ENCODE measurements at regions not wholly inside any gene's neighbourhood (a gene's known extent, or its start where the extent isn't known, plus 50 kb on each side); places are given as distances from the start of the nearest gene placed in this dataset.

DNA sequence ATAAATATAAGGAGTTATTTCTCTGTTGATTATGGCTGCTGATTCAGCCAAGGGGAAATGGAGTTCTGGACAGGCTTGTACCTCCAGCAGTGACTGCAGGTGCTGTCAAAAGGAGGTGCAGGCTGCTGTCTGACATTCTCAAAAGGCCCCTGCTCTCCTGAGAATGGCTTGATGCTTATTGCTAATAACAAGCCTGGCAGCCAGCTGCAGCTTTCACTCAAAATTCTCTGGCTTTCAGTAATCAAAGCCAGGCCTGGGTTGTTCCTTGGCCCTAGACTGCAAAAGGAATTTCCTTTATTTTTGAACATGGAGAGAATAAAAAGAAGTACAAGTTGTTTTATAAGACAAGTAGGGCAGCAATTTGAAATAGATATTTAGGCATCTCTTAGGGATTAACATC lies 575.9 kb downstream of the MID1IP1 start:
- Histone ChIP-seq H3K9me3 (ENCODE audit: control insufficient read depth, insufficient read depth, low read length) (no peaks in the 10 kb centered on the region), H3K4me1 (ENCODE audit: control insufficient read depth, insufficient read depth, low read length) (no peaks in the 10 kb centered on the region), H3K9ac (ENCODE audit: low read depth, low read length) (no peak overlapping the region), H3K27me3 (ENCODE audit: control insufficient read depth, insufficient read depth, low read length) (no peaks in the 10 kb centered on the region), H3K36me3 (ENCODE audit: control insufficient read depth, insufficient read depth, low read length) (no peaks in the 10 kb centered on the region), H3K4me3 (ENCODE audit: low read depth, low read length) (no peak overlapping the region)

DNA sequence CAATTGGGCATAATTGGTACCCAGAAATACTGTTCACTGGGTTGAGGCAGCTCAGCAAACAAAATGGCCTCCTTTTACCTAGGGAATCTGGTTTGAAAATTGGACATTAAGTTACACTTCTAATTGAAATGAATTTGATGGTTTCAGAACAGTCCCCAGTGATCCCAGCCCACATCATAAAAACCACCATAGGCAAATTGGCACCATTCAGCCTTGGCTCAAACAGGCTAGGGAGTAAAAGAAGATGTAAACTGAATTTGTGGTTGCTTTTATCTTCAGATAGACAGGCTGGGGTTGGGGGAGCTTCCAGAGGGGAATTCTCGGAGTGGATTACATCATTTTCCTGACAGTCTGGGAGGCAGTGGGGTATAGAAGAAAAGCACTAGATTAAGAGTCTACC lies 576.5 kb downstream of the MID1IP1 start:
- Histone ChIP-seq H3K4me1 (ENCODE audit: control insufficient read depth, insufficient read depth, low read length) (no peaks in the 10 kb centered on the region), H3K9ac (ENCODE audit: low read depth, low read length) (no peak overlapping the region), H3K27me3 (ENCODE audit: control insufficient read depth, insufficient read depth, low read length) (no peaks in the 10 kb centered on the region), H3K9me3 (ENCODE audit: control insufficient read depth, insufficient read depth, low read length) (no peaks in the 10 kb centered on the region), H3K36me3 (ENCODE audit: control insufficient read depth, insufficient read depth, low read length) (no peaks in the 10 kb centered on the region), H3K4me3 (ENCODE audit: low read depth, low read length) (no peak overlapping the region)

DNA sequence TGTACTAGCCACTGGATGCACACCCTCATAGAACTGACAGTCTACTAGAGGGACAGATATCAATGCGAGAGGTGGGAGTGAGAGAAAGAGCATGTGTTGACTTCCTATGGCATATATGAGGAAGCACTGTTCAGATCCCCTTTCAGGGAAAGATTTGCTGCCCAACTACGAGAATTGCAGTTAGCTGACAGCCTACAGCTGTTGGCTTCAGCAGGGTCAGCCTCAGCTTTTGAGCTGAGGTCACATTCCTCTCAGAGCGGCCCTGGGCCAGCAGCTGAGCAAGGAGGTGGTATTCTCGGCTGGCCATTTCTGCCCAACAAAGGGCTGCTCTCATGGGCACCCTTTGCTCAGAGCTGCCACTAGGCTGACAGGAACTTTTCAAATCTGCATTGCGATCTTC lies 580.2 kb downstream of the MID1IP1 start:
- H3K36me3 ChIP-seq (ENCODE audit: control insufficient read depth, insufficient read depth, low read length) = no peaks in the 10 kb centered on the region
- no peaks in the 10 kb centered on the region for H3K9me3 ChIP-seq (ENCODE audit: control insufficient read depth, insufficient read depth, low read length)
- H3K4me1 ChIP-seq (ENCODE audit: control insufficient read depth, insufficient read depth, low read length) = no peaks in the 10 kb centered on the region
- H3K4me3 ChIP-seq (ENCODE audit: low read depth, low read length) = no peak overlapping the region
- no peak overlapping the region for H3K9ac ChIP-seq (ENCODE audit: low read depth, low read length)
- peaks cover 2% of the 10 kb centered on the region for H3K27me3 ChIP-seq (ENCODE audit: control insufficient read depth, insufficient read depth, low read length)

DNA sequence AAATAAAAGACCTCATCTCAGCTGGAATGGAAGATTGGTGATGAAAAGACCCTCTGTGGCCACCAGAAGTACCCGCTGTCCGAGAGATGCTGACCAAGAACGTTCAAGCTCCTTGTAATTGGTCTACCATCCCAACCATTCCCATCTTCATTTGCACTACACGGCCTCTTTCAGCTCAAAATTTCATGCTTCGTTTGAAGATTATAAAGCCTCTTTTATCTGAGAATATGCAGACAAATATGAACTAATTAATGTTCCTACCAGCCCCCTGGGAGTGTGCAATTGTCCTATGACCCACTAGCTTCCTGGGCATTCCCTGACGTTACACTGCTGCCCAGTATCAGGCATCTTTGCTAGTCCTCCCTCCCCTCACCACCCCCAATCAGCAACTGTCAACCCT lies 583.7 kb downstream of the MID1IP1 start:
- Histone ChIP-seq H3K4me1 (ENCODE audit: control insufficient read depth, insufficient read depth, low read length) (no peaks in the 10 kb centered on the region), H3K4me3 (ENCODE audit: low read depth, low read length) (no peak overlapping the region), H3K36me3 (ENCODE audit: control insufficient read depth, insufficient read depth, low read length) (no peaks in the 10 kb centered on the region), H3K9ac (ENCODE audit: low read depth, low read length) (no peak overlapping the region), H3K27me3 (ENCODE audit: control insufficient read depth, insufficient read depth, low read length) (peaks cover 4% of the 10 kb centered on the region), H3K9me3 (ENCODE audit: control insufficient read depth, insufficient read depth, low read length) (no peaks in the 10 kb centered on the region)

DNA sequence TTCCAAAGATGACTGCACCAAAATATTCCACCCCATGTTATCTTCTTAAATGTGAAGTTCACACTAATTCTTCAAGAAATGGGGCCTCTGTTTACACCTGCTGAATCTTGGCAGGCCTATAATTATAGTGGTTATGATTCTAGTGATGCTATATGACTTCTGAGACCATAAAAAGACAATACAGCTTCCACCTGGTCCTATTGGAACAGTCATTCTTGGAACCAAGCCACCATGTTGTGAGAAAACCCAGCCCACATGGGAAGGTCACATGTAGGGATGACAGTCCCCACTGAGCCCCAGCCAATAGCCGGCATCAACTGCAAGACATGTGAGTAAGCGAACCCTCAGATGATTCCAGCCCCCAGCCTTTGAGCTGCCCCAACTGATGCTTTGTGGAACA lies 587.5 kb downstream of the MID1IP1 start:
- Histone ChIP-seq H3K27me3 (ENCODE audit: control insufficient read depth, insufficient read depth, low read length) (peaks cover 4% of the 10 kb centered on the region), H3K36me3 (ENCODE audit: control insufficient read depth, insufficient read depth, low read length) (no peaks in the 10 kb centered on the region), H3K4me3 (ENCODE audit: low read depth, low read length) (no peak overlapping the region), H3K9ac (ENCODE audit: low read depth, low read length) (no peak overlapping the region), H3K9me3 (ENCODE audit: control insufficient read depth, insufficient read depth, low read length) (no peaks in the 10 kb centered on the region), H3K4me1 (ENCODE audit: control insufficient read depth, insufficient read depth, low read length) (no peaks in the 10 kb centered on the region)

DNA sequence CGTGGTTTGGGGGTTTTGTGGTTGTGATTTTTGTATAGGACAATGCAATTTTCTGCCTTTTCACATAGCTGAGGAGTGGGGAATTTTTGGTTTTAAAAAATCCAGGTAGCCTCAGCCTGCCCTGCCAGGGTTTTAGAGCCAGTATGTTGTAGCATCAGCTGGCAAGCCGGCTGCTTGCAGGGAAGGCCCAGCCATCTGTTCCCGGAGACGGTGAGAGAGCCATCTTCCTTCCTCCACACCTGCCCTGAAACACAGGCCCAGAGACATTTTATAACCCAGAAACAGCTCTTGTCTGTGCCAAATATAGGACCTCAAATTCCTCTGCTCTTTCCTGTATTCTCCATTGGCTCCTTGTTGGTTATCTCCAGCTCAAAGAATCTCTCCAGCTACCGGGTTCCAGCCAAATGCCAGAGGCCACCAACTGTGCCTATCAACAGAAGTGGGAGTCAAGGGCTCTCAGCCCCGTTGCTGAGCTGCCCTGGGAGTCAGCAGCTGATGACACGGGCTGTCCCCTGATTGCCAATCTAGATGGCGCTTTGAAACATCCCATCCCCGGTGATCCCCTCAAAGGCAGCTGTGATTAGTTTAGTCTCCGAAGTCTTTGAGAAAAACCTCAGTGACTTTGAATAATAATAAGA lies 595.2 kb downstream of the MID1IP1 start:
- H3K9ac ChIP-seq (ENCODE audit: low read depth, low read length) = no peak overlapping the region

DNA sequence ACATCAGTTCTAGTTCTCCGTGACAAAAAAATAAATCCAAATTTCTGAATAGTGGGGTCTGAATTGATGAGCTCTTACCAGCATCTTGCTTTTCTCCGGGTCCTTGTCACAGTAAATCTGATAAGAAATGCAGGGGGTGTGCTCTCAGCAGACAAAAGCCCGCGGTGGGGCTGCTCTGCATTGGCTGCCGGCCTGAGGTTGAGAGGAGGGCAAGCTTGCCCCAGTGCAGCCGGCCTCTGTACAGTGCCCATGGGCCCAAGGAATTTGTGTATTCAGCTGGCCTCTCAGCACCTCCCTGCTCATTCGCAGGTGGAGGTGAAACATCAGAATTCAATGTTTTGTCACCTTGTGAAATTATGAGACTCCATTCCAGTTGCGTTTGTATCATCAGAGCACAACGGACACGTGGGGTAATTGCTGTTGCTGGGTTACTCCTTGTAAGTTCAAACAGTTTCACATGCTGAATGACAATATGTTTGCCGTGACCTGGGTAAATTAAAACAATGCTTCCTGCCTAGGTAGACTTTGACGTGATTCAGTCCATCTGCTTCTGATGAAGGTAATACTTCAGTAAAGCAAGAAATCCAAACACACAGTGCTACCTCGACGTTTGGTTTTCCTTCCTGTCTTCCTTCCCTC lies 596.4 kb downstream of the MID1IP1 start:
- Histone ChIP-seq H3K4me3 (ENCODE audit: low read depth, low read length) (no peak overlapping the region), H3K9me3 (ENCODE audit: control insufficient read depth, insufficient read depth, low read length) (no peaks in the 10 kb centered on the region), H3K4me1 (ENCODE audit: control insufficient read depth, insufficient read depth, low read length) (no peaks in the 10 kb centered on the region), H3K27me3 (ENCODE audit: control insufficient read depth, insufficient read depth, low read length) (no peaks in the 10 kb centered on the region), H3K9ac (ENCODE audit: low read depth, low read length) (no peak overlapping the region), H3K36me3 (ENCODE audit: control insufficient read depth, insufficient read depth, low read length) (no peaks in the 10 kb centered on the region)

More for the DNA sequence above, 595.2 kb downstream of the MID1IP1 start:
- H3K4me3 ChIP-seq (ENCODE audit: low read depth, low read length) = no peak overlapping the region
- no peaks in the 10 kb centered on the region for H3K27me3 ChIP-seq (ENCODE audit: control insufficient read depth, insufficient read depth, low read length)
- H3K36me3 ChIP-seq (ENCODE audit: control insufficient read depth, insufficient read depth, low read length) = no peaks in the 10 kb centered on the region
- no peaks in the 10 kb centered on the region for H3K4me1 ChIP-seq (ENCODE audit: control insufficient read depth, insufficient read depth, low read length)
- no peaks in the 10 kb centered on the region for H3K9me3 ChIP-seq (ENCODE audit: control insufficient read depth, insufficient read depth, low read length)

DNA sequence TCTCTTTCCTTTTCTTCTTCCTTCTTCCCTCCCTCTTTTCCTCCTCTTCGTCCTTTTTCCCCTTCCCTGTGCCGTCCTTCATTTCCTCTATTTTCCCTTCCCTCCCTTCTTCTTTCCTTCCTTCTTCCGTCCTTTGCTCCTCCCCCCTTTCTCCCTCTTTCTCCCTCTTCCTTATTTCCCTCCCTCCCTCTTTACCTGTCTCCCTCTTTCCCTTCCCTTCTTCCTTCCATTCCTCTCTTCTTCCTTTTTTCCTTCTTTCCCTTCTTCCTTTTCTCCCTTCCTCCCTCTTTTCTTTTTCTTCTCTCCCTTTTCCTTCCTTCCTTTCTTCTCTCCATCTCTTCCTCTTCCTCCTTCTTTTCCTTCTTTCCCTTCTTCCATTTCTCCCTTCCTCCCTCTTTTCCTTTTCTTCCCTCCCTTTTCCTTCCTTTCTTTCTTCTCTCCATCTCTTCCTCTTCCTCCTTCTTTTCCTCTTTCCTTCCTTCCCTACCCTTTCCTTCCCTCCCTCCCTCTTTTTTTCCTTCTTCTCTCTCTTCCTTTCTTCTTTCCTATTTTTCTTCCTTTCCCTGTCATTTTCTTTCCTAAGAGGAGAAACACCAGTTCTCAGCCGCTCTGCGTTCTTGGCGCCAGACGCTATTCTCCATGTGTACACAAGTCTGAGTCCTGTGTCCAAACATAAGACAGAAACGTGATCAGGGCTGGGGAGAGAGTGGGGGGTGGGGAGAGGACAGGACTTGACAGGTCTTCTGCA lies 597.1 kb downstream of the MID1IP1 start:
- H3K9me3 ChIP-seq (ENCODE audit: control insufficient read depth, insufficient read depth, low read length) = no peaks in the 10 kb centered on the region
- no peaks in the 10 kb centered on the region for H3K4me1 ChIP-seq (ENCODE audit: control insufficient read depth, insufficient read depth, low read length)
- H3K4me3 ChIP-seq (ENCODE audit: low read depth, low read length) = no peak overlapping the region
- H3K27me3 ChIP-seq (ENCODE audit: control insufficient read depth, insufficient read depth, low read length) = no peaks in the 10 kb centered on the region
- no peak overlapping the region for H3K9ac ChIP-seq (ENCODE audit: low read depth, low read length)
- H3K36me3 ChIP-seq (ENCODE audit: control insufficient read depth, insufficient read depth, low read length) = no peaks in the 10 kb centered on the region

DNA sequence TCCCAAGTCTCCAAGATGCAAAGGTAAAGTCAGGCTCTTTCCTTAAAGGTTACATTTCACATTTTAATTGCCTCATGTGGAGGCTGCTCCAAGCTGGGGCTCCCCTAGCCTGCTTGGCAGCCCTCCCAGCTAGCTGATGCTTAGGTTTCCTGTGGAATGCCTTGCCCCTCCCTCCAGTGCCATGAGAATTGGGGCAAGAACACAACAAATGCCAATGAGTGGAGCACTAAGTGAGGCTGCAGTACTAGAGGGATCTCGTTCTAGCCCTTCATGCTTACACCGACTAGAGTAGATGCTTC lies 597.7 kb downstream of the MID1IP1 start:
- no peaks in the 10 kb centered on the region for H3K4me1 ChIP-seq (ENCODE audit: control insufficient read depth, insufficient read depth, low read length)
- H3K9ac ChIP-seq (ENCODE audit: low read depth, low read length) = no peak overlapping the region
- no peak overlapping the region for H3K4me3 ChIP-seq (ENCODE audit: low read depth, low read length)
- no peaks in the 10 kb centered on the region for H3K27me3 ChIP-seq (ENCODE audit: control insufficient read depth, insufficient read depth, low read length)
- H3K9me3 ChIP-seq (ENCODE audit: control insufficient read depth, insufficient read depth, low read length) = no peaks in the 10 kb centered on the region
- H3K36me3 ChIP-seq (ENCODE audit: control insufficient read depth, insufficient read depth, low read length) = no peaks in the 10 kb centered on the region

DNA sequence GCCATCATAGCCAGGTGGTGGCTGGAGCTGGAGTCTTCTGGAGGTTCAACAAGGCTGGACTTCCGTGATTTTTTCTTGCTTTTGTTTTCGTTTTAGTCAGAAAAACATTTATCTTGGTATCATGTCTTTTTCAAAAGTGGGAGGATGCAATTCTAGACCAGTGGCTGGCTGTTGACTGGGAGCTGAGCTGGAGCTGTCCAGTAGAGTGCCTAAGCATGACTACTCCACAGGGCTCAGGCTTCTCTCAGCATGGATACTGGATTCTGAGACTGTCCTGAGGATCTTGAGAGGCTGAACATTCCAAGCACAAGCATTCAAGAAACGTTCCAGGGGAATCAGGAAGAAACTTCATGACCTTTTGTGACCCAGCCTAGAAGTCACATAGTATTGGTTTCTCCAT lies 598.1 kb downstream of the MID1IP1 start:
- Histone ChIP-seq H3K4me1 (ENCODE audit: control insufficient read depth, insufficient read depth, low read length) (no peaks in the 10 kb centered on the region), H3K9ac (ENCODE audit: low read depth, low read length) (no peak overlapping the region), H3K36me3 (ENCODE audit: control insufficient read depth, insufficient read depth, low read length) (no peaks in the 10 kb centered on the region), H3K4me3 (ENCODE audit: low read depth, low read length) (no peak overlapping the region), H3K27me3 (ENCODE audit: control insufficient read depth, insufficient read depth, low read length) (no peaks in the 10 kb centered on the region), H3K9me3 (ENCODE audit: control insufficient read depth, insufficient read depth, low read length) (no peaks in the 10 kb centered on the region)

DNA sequence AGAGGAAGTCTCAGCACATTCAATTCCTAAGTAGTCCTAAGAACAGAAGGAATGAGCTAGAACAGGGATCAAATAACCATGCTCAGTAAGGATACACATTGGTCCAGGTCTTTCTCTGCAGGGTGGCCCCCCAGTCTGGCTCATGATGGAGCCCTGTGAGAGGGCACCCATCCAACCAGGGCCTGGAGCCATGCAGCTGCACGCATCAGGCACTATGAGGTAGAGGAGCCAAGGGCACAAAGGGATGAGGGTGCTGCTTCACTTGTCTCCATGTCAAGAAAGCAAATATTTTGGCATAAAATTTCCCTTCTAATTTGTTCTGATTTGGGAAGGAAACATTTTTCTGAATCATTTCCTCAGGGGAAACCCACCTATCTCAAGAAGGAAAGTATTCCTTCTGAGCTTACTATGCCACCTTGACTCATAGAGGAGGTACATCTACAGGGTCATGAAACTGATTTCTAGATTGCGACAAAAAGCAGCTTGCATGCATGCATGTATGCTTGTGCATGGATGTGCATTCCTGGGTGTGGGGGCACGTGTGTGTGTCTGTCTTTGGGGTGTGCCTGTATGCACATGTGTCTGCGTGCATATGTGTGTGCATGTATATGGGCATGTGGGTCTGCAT lies 600.3 kb downstream of the MID1IP1 start:
- H3K4me1 ChIP-seq (ENCODE audit: control insufficient read depth, insufficient read depth, low read length) = no peaks in the 10 kb centered on the region
- no peaks in the 10 kb centered on the region for H3K36me3 ChIP-seq (ENCODE audit: control insufficient read depth, insufficient read depth, low read length)
- H3K9me3 ChIP-seq (ENCODE audit: control insufficient read depth, insufficient read depth, low read length) = no peaks in the 10 kb centered on the region
- H3K9ac ChIP-seq (ENCODE audit: low read depth, low read length) = no peak overlapping the region
- H3K27me3 ChIP-seq (ENCODE audit: control insufficient read depth, insufficient read depth, low read length) = no peaks in the 10 kb centered on the region
- H3K4me3 ChIP-seq (ENCODE audit: low read depth, low read length) = no peak overlapping the region

DNA sequence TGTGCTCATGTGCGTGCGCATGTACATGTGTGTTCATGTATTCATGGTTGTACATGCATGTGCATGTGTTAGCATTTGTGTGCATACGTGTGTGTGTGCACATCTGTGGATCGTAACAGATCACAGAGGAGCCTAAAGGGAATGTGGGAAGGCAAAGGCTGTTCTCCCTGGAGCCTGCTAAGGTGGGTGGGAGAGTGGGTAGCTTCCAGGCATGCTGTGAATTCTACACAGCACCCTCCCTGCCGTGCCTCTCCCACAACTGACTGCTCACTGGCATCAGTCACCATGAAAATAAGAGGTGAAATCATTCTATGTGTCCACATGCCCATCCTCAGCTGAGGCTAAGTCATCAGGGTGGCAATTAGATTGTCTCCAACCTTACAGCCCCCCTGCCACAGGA lies 600.9 kb downstream of the MID1IP1 start:
- no peaks in the 10 kb centered on the region for H3K36me3 ChIP-seq (ENCODE audit: control insufficient read depth, insufficient read depth, low read length)
- no peaks in the 10 kb centered on the region for H3K27me3 ChIP-seq (ENCODE audit: control insufficient read depth, insufficient read depth, low read length)
- no peaks in the 10 kb centered on the region for H3K4me1 ChIP-seq (ENCODE audit: control insufficient read depth, insufficient read depth, low read length)
- H3K9ac ChIP-seq (ENCODE audit: low read depth, low read length) = no peak overlapping the region
- no peaks in the 10 kb centered on the region for H3K9me3 ChIP-seq (ENCODE audit: control insufficient read depth, insufficient read depth, low read length)
- H3K4me3 ChIP-seq (ENCODE audit: low read depth, low read length) = no peak overlapping the region
